Kidney (tissue), 13 donors: ENCODE measurements at regions not wholly inside any gene's neighbourhood (a gene's known extent, or its start where the extent isn't known, plus 50 kb on each side); places are given as distances from the start of the nearest gene placed in this dataset.

Experiments used
- DNase-seq, 5 donors: peaks; one replicate each; pipeline ENCODE4 v3.0.0-alpha.2; 2013 to 2020
- FAIRE-seq: peaks from 2 replicates; lab custom pipeline; 2012; peaks lifted over from hg19 to GRCh38; lab: Jason Lieb, UNC
- H3K27ac ChIP-seq, 2 donors: one replicate each; pipeline ENCODE4 v1.7.0; 2013; ENCODE audit warnings: low read depth in 2 of 2, low read length in 2 of 2, inconsistent platforms in 1 of 2
- H3K27me3 ChIP-seq: one replicate; pipeline ENCODE4 v1.7.1; 2013; ENCODE audit warnings: low read length, inconsistent platforms; ENCODE audit not compliant: control insufficient read depth, insufficient read depth
- H3K36me3 ChIP-seq, 3 donors: one replicate each; pipeline versions ENCODE4 v1.7.0 to v1.7.1; 2013; ENCODE audit warnings: low read length in 3 of 3, control low read depth in 1 of 3, inconsistent platforms in 1 of 3; ENCODE audit not compliant: insufficient read depth in 3 of 3, control insufficient read depth in 2 of 3
- H3K4me1 ChIP-seq, 3 donors: one replicate each; pipeline versions ENCODE4 v1.7.0 to v1.7.1; 2013; ENCODE audit warnings: low read length in 3 of 3, inconsistent platforms in 1 of 3, low read depth in 1 of 3; ENCODE audit not compliant: control insufficient read depth in 2 of 3, insufficient read depth in 2 of 3
- H3K4me3 ChIP-seq, 3 donors: one replicate each; pipeline versions ENCODE4 v1.7.0 to v1.8.1; 2013; ENCODE audit warnings: low read length in 3 of 3, control low read depth in 1 of 3, inconsistent platforms in 1 of 3
- H3K9ac ChIP-seq, 3 donors: one replicate each; pipeline versions ENCODE4 v1.7.0 to v1.7.1; 2013; ENCODE audit warnings: low read length in 3 of 3, control low read depth in 1 of 3, inconsistent platforms in 1 of 3
- H3K9me3 ChIP-seq, 3 donors: one replicate each; pipeline versions ENCODE4 v1.7.0 to v1.7.1; 2013; ENCODE audit warnings: low read length in 3 of 3, control low read depth in 1 of 3, inconsistent platforms in 1 of 3; ENCODE audit not compliant: control insufficient read depth in 2 of 3, insufficient read depth in 1 of 3
- CTCF ChIP-seq: IDR thresholded peaks from 3 replicates; pipeline ENCODE4 v1.5.1; 2012; ENCODE audit warnings: mild to moderate bottlenecking, moderate library complexity, borderline replicate concordance; ENCODE audit not compliant: insufficient read depth; ENCODE audit errors: extremely low read depth
- intact Hi-C: fragments of 100-400 bp; cut with DNase I; formaldehyde crosslinking; loops from one replicate; pipeline ENCODE4 v1.11.1; 2022
- donor health status: control.
- donor health status: control.
- donor health status: control.
- donor health status: control.
- donor health status: control.
- donor health status: DM: yes; HTN: yes; CAD: no.
- donor health status: Normal renal cell carcinoma (clear cell type).

DNA sequence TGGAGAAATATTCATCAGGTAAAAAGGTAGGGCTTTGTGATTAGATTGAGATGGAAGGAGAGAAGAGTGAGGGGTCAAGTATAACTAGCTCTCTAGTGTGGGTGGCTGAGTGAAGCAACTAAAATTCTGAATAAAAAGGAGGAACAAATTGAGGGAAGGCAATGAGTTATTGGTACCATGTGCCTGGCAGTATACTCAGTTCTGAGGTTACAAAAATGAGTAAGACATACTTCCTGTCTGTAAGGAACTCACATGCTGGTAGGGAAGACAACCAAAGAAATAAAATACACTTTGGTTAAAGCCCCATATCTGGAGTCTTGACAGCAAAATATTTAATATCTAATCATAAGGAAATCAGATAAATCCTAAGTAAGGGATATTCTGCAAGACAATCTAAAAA is 476.8 kb upstream of the C9orf72 start:
- FAIRE-seq = no peak
- no peak overlapping the region for H3K4me3 ChIP-seq
- intact Hi-C loops = no loop called here

DNA sequence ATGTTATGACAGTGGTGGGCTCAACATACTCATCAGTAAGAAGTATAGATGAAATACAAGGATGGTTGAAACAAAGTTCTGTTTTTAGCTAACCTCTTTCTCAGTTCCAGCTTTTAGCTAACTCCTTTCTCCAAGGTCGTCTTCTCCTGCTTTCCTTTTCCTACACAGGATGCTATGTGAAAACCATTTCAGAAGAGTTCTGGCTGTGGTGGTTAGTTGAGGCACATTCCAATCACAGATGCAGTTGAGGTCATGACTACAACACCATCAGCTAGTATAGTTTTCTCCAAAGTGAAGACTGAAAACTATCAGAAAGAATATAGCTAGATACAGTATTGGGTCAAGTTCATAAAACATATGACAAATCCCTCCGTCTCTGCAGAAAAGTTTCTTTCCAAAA is 477.7 kb upstream of the C9orf72 start:
- TF ChIP-seq CTCF = no peak
- Histone ChIP-seq H3K27ac (no peak overlapping the region), H3K27me3 (no peaks in the 10 kb centered on the region), H3K9me3 (no peaks in the 10 kb centered on the region), H3K4me3 (no peak overlapping the region), H3K4me1 (no peaks in the 10 kb centered on the region), H3K36me3 (no peaks in the 10 kb centered on the region), H3K9ac (no peak overlapping the region)
- intact Hi-C loops = no loop called here
- FAIRE-seq (no peak), DNase-seq (no peak)

More for the DNA sequence above, 476.8 kb upstream of the C9orf72 start:
- H3K27ac ChIP-seq = no peak overlapping the region
- no peaks in the 10 kb centered on the region for H3K9me3 ChIP-seq
- no peaks in the 10 kb centered on the region for H3K27me3 ChIP-seq
- H3K36me3 ChIP-seq = no peaks in the 10 kb centered on the region
- no peak for TF ChIP-seq CTCF
- H3K4me1 ChIP-seq = no peaks in the 10 kb centered on the region
- DNase-seq = no peak
- no peak overlapping the region for H3K9ac ChIP-seq

GRCh38 chr9:28051559-28052503 is 478.6 kb upstream of the C9orf72 start:
- H3K4me3 ChIP-seq = no peak overlapping the region
- no peak for TF ChIP-seq CTCF

More at GRCh38 chr9:28051559-28052503, 478.6 kb upstream of the C9orf72 start:
- Histone ChIP-seq H3K4me1 (no peaks in the 10 kb centered on the region), H3K9me3 (no peaks in the 10 kb centered on the region), H3K27me3 (no peaks in the 10 kb centered on the region), H3K9ac (no peak overlapping the region), H3K27ac (no peak overlapping the region), H3K36me3 (no peaks in the 10 kb centered on the region)
- DNase-seq (no peak), FAIRE-seq (no peak)
- intact Hi-C loops = no loop called here
